Caco-2 (cell line): ENCODE measurements at regions not wholly inside any gene's neighbourhood (a gene's known extent, or its start where the extent isn't known, plus 50 kb on each side); places are given as distances from the start of the nearest gene placed in this dataset.

Source experiments
- BruUV-seq: library from RNA; stranded (reverse); fragments of 400-500 nt; replicated peaks from 2 replicates; lab custom pipeline; 2021; lab: Mats Ljungman, UMichigan
- CTCF ChIA-PET: fragments of 300-600 bp; sonication (Branson Sonifier 250); formaldehyde crosslinking; loops from one replicate; lab custom pipeline; 2022; ENCODE audit warnings: antibody characterized with exemption; lab: Charles Lee
- POLR2A ChIA-PET: fragments of 300-600 bp; sonication (Branson Sonifier 250); formaldehyde crosslinking; loops from one replicate; lab custom pipeline; 2022; ENCODE audit warnings: antibody characterized with exemption; lab: Charles Lee
- DNase-seq, 2 experiments: peaks; one replicate each; pipeline versions ENCODE4 v3.0.0 to v3.0.0-alpha.2; 2020 to 2022
- H3K27me3 ChIP-seq: replicated peaks from 2 replicates; pipeline ENCODE4 v1.6.0; 2011; ENCODE audit warnings: low read length; ENCODE audit not compliant: control insufficient read depth, insufficient read depth
- H3K36me3 ChIP-seq: 2 replicates; pipeline ENCODE4 v1.5.1; 2011; ENCODE audit warnings: low read length; ENCODE audit not compliant: control insufficient read depth, insufficient read depth
- H3K4me1 ChIP-seq: fragments of 250-450 bp; sonication (Bioruptor Pico); 2 replicates; pipeline ENCODE4 v1.5.1; 2020; ENCODE audit warnings: mild to moderate bottlenecking
- H3K4me3 ChIP-seq: 2 replicates; pipeline ENCODE4 v1.5.1; 2011; ENCODE audit warnings: low read depth, mild to moderate bottlenecking, control low read depth, low read length
- H3K9me3 ChIP-seq: fragments of 250-450 bp; sonication (Bioruptor Pico); 2 replicates; pipeline ENCODE4 v1.5.1; 2020; ENCODE audit warnings: mild to moderate bottlenecking, moderate library complexity
- H3K27ac Mint-ChIP-seq: one replicate; pipeline ENCODE4 v1.8.0; 2022; ENCODE audit warnings: mixed read lengths; ENCODE audit not compliant: unreplicated experiment
- H3K27me3 Mint-ChIP-seq: one replicate; pipeline ENCODE4 v1.8.0; 2022; ENCODE audit warnings: mixed read lengths; ENCODE audit not compliant: insufficient read depth, unreplicated experiment
- H3K36me3 Mint-ChIP-seq: one replicate; pipeline ENCODE4 v1.8.0; 2022; ENCODE audit warnings: mild to moderate bottlenecking, mixed read lengths; ENCODE audit not compliant: insufficient read depth, unreplicated experiment
- H3K4me1 Mint-ChIP-seq: one replicate; pipeline ENCODE4 v1.8.0; 2022; ENCODE audit warnings: low read depth, mixed read lengths; ENCODE audit not compliant: unreplicated experiment
- H3K4me3 Mint-ChIP-seq: one replicate; pipeline ENCODE4 v1.8.0; 2022; ENCODE audit warnings: mild to moderate bottlenecking, moderate library complexity, mixed read lengths; ENCODE audit not compliant: unreplicated experiment
- H3K9me3 Mint-ChIP-seq: one replicate; pipeline ENCODE4 v1.8.0; 2022; ENCODE audit warnings: mixed read lengths; ENCODE audit not compliant: unreplicated experiment
- CTCF ChIP-seq, 2 experiments: fragments of 200-600 bp in 1 of 2; IDR thresholded peaks; 1 replicate in 1 of 2; 2 replicates in 1 of 2; pipeline versions ENCODE4 v1.5.1 to v1.8.0; 2011 to 2022; ENCODE audit warnings: antibody characterized with exemption in 1 of 2, control low read depth in 1 of 2, inconsistent platforms in 1 of 2, low read depth in 1 of 2, low read length in 1 of 2, mild to moderate bottlenecking in 1 of 2, moderate library complexity in 1 of 2; ENCODE audit not compliant: insufficient read depth in 1 of 2, severe bottlenecking in 1 of 2, unreplicated experiment in 1 of 2
- intact Hi-C: fragments of 100-400 bp; cut with micrococcal nuclease; formaldehyde crosslinking; loops from one replicate; pipeline ENCODE4 v1.10.0; 2022; ENCODE audit not compliant: unreplicated experiment

GRCh38 chr2:196224756-196225155, 53.4 kb upstream of the STK17B start:
- Mint-ChIP-seq H3K9me3 (peaks cover 15% of the 10 kb centered on the region), H3K4me3 (no peak overlapping the region), H3K27me3 (no peaks in the 10 kb centered on the region), H3K4me1 (no peaks in the 10 kb centered on the region), H3K27ac (no peak overlapping the region), H3K36me3 (peaks cover 5% of the 10 kb centered on the region)
- BruUV-seq, result no TSS peak
- Histone ChIP-seq H3K36me3 (no peaks in the 10 kb centered on the region), H3K4me1 (no peaks in the 10 kb centered on the region; the same call in 1 of the 2 replicates), H3K4me3 (no peak overlapping the region), H3K27me3 (no peaks in the 10 kb centered on the region), H3K9me3 (no peaks in the 10 kb centered on the region)
- DNase-seq, result no peak
- CTCF ChIA-PET, result no interaction called here
- no peak for TF ChIP-seq CTCF (IDR thresholded peaks at IDR 0.05; ENCODE audit: insufficient read depth in 1 of 2, low read depth in 1 of 2, low read length in 1 of 2, severe bottlenecking in 1 of 2, unreplicated experiment in 1 of 2)
- POLR2A ChIA-PET, result no interaction called here
- intact Hi-C loops, result no loop called here

GRCh38 chr2:196225213-196225612, 53.8 kb upstream of the STK17B start:
- no peaks in the 10 kb centered on the region for H3K9me3 ChIP-seq
- CTCF ChIA-PET, result no interaction called here
- H3K36me3 ChIP-seq, result no peaks in the 10 kb centered on the region
- Mint-ChIP-seq H3K4me1 (no peaks in the 10 kb centered on the region), H3K9me3 (peaks cover 15% of the 10 kb centered on the region), H3K36me3 (peaks cover 5% of the 10 kb centered on the region), H3K27me3 (no peaks in the 10 kb centered on the region), H3K4me3 (no peak overlapping the region), H3K27ac (no peak overlapping the region)
- BruUV-seq, result no TSS peak
- no peak for TF ChIP-seq CTCF (IDR thresholded peaks at IDR 0.05; ENCODE audit: insufficient read depth in 1 of 2, low read depth in 1 of 2, low read length in 1 of 2, severe bottlenecking in 1 of 2, unreplicated experiment in 1 of 2)
- H3K4me3 ChIP-seq, result no peak overlapping the region
- no peak for DNase-seq
- intact Hi-C loops, result no loop called here
- no peaks in the 10 kb centered on the region for H3K27me3 ChIP-seq
- H3K4me1 ChIP-seq, result no peaks in the 10 kb centered on the region; the same call in 1 of the 2 replicates
- POLR2A ChIA-PET, result no interaction called here

GRCh38 chr2:196226058-196226706, 54.8 kb upstream of the STK17B start:
- BruUV-seq, result no TSS peak
- Mint-ChIP-seq H3K36me3 (no peaks in the 10 kb centered on the region), H3K9me3 (peaks cover 15% of the 10 kb centered on the region), H3K4me1 (no peaks in the 10 kb centered on the region), H3K27me3 (no peaks in the 10 kb centered on the region), H3K27ac (no peak overlapping the region), H3K4me3 (no peak overlapping the region)
- no peaks in the 10 kb centered on the region for H3K27me3 ChIP-seq
- no peak for DNase-seq
- ChIA-PET CTCF (no interaction called here), POLR2A (no interaction called here)
- no peak overlapping the region for H3K4me3 ChIP-seq
- no peaks in the 10 kb centered on the region for H3K9me3 ChIP-seq
- H3K36me3 ChIP-seq, result no peaks in the 10 kb centered on the region
- intact Hi-C loops, result no loop called here
- TF ChIP-seq CTCF (IDR thresholded peaks at IDR 0.05; ENCODE audit: insufficient read depth in 1 of 2, low read depth in 1 of 2, low read length in 1 of 2, severe bottlenecking in 1 of 2, unreplicated experiment in 1 of 2), result no peak
- no peaks in the 10 kb centered on the region; the same call in 1 of the 2 replicates for H3K4me1 ChIP-seq
